HG03457 (cell line): ENCODE measurements at regions not wholly inside any gene's neighbourhood (a gene's known extent, or its start where the extent isn't known, plus 50 kb on each side); places are given as distances from the start of the nearest gene placed in this dataset.
"Not testable (repeated sequence)": the region's sequence is repeated elsewhere in the genome, so short reads cannot be mapped to it uniquely, and the experiment has no call there.

Source experiments
- ATAC-seq: cut with Tn5 transposase; IDR thresholded peaks from one replicate; pipeline ENCODE4 v1.9.1; 2021; ENCODE audit warnings: moderate number of reproducible peaks; ENCODE audit not compliant: unreplicated experiment

DNA sequence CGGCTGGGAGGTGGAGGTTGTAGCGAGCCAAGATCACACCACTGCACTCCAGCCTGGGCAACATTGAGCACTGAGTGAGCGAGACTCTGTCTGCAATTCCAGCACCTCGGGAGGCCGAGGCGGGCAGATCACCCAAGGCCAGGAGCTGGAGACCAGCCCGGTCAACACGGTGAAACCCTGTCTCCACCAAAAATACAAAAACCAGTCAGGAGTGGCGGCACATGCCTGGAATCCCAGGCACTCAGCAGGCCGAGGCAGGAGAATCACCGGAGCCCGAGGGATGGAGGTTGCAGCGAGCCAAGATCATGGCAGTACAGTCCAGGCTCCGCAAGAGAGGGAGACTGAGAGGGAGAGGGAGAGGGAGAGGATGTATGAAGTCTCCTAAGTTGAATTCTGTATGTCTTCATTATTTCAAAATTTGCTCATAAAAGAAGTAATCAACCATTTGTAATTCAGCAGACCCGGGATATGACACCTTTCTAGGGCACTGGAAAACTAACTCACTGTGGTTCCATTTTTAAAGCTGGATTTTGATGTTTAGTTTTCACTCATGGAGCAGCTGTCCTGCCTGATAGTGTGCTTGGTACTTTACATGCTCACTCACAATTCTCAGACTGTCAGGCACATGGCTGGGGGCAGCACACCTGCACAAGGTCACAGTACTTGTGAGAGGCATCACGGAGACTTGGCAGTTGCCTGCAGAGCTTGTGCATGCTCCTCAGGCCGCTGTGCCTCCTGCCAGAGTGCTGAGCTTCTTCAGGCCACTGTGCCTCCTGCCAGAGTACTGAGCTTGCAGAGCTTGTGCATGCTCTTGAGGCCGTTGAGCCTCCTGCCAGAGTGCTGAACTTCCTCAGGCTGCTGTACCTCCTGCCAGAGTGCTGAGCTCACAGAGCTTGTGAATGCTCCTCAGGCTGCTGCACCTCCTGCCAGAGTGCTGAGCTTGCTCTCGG is 106.2 kb downstream of the ERMARD start:
- no peak for ATAC-seq

DNA sequence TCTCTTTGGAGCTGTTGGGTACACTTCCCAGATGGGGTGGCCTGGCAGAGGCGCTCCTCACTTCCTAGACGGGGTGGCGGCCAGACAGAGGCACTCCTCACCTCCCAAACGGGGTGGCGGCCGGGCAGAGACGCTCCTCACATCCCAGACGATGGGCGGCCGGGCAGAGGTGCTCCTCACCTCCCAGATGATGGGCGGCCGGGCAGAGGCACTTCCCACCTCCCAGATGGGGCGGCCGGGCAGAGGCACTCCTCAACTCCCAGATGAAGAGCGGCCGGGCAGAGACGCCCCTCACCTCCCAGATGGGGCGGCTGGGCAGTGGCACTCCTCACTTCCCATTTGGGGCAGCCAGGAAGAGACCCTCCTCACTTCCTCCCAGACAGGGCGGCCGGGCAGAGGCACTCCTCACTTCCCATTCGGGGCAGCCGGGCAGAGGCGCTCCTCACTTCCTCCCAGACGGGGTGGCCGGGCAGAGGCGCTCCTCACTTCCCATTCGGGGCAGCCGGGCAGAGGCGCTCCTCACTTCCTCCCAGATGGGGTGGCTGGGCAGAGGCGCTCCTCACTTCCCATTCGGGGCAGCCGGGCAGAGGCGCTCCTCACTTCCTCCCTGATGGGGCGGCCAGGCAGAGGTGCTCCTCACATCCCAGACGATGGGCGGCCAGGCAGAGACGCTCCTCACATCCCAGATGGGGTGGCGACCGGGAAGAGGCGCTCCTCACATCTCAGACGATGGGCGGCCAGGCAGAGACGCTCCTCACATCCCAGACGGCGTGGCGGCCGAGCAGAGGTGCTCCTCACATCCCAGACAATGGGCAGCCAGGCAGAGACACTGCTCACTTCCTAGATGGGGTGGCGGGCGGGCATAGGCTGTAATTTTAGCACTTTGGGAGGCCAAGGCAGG is 105.3 kb downstream of the ERMARD start:
- ATAC-seq: not testable (repeated sequence)

DNA sequence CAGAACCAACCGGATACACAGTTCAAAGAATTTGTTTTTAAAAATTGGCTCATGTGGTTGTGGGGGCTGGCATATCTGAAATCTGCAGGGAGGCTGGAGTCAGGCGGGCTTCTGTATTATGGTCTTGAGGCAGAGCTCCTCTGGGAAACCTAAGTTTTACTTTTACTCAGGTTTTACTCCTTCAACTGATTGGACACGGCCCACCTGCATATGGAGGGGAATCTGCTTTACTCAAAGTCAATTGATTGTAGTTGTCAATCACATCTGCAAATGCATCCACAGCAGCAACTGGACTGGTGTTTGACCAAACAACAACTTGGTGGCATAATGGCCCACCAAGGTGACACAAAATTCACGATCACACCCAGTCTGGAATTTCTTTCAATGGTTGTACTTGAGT is 103.4 kb downstream of the ERMARD start:
- no peak for ATAC-seq

DNA sequence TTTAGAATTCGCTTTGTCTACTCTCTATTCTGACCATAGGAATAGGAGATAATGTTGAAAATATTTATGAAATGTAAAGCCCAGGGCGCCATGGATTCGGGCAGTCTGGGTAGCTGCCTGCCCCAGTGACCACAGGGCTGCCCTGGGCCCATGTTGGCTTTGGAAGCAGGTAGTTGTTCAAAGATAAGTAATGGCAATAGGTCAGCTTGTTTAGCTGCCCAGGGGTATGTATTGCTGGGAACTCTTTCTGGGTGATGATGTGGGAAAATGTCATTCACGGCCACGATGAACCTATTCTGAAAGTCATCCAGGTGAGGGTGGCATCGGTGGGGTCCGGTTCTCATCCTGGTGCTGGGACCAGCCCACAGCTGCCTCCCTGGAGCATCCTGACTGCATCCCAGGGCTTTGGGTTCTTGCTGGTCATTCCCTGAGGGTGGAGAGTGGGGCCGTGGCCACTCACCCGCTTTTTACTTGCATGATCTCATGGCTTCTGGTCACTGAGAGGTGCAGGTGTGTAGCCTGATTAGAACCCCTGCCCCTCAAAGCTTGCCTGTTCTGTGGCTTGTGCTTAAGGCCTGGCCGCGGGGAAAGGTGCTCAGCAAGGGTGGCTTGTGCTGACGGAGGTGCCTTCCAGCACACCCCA is 102.8 kb downstream of the ERMARD start:
- ATAC-seq: no peak

DNA sequence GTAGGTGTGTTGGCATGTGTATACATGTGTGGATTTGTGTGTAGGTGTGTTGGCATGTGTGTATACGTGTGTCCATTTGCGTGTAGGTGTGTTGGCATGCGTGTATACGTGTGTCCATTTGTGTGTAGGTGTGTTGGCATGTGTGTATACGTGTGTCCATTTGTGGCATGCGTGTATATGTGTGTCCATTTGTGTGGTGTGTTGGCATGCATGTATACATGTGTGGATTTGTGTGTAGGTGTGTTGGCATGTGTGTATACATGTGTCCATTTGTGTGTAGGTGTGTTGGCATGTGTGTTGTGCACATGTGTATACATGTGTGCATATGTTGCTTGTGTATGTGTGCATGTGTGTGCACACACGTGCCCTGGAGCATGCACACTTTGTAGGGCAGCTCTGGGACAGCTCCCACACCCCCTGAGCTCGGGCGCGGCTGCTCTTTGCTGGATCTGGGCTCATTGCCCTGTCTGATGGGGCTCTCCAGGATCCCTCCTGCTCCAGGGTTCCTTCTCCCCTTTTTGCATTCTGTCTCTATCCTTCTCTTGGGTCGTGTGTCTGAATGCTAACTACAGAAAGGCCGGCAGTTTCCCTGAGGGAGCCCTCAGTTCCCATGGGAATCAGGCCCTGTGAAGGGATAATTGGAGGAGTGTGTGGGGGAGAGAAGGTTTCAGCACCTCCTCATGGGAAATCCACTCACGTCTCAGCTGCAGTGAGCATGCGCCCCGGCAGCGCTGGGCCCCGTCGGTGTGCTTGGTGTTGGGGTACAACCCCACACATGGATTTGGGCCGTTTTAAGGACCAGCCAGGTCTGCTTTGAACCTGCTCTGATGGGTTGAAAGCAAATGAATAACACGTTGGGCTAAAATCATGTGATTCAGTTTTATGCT is 102.0 kb downstream of the ERMARD start:
- no peak for ATAC-seq

DNA sequence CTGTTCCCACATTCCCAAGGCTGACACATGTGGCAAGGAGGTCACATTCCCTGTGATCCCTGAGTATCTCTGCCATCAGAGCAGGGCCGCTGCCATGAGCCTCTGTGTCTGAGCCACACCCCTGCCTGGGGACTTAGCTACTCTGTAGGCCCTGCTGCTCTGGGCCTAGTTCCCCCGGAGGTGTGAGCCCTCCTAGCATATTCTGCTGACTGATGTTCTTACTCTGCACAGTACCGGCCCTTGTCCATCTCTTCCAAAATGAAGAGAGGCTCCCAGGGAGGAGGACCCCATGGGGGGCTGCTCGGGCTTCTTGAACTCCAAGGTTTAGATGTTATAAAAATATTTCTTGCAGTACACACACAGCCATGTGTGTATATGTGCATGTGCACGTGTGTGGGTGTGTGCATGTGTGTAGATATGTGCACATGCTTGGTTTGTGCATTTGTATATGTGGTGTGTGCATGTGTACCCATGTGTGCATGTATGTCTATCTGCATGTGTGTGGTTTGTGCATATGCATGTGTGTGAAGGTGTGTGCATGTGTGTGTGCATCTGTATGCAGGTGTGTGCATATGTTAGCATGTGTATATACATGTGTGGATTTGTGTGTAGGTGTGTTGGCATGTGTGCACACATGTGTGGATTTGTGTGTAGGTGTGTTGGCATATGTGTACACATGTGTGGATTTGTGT is 101.2 kb downstream of the ERMARD start:
- no peak for ATAC-seq

DNA sequence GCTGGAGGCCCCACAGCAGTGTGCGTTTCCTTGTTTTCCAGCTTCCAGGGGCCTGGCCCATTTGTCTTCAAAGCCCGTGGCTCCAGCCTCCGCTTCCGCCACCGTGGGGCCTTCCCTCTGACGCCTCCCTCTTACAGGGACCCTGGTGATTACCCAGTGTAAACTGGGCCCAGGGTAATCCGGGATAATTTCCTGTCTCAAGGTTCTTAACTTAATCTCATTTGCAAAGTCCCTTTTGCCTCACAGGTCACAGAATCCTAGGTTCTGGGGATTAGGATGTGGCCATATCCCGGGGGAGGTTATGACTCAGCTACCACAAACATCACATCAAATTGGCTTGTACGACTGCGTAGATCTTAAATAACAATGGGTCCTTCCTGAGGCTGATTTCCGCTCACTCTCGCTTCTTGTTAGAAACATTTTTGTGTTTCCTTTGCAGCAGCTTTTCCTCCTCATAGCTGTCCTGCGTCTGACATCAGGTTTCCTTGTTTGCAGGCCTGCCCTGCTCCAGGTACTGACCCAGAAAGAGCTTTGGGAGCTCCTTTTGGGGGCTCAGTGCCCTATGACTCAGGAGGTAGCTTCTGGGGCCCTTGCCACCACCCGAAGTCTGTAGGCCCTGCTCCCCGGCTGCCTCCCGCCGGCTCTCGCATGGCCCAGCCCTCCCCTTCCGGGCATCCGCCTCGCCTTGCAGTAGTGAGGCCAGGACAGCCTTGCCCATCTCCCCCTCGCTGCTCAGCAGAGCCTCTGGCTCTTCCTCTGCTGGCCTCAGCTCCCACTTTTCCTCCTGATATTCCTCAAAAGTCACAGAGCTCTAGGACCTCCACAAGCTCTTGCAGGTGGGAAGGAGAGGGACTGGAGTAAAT is 100.5 kb downstream of the ERMARD start:
- ATAC-seq: no peak

GRCh38 chr6:169850746-169851145 is 99.3 kb downstream of the ERMARD start:
- ATAC-seq: no peak

DNA sequence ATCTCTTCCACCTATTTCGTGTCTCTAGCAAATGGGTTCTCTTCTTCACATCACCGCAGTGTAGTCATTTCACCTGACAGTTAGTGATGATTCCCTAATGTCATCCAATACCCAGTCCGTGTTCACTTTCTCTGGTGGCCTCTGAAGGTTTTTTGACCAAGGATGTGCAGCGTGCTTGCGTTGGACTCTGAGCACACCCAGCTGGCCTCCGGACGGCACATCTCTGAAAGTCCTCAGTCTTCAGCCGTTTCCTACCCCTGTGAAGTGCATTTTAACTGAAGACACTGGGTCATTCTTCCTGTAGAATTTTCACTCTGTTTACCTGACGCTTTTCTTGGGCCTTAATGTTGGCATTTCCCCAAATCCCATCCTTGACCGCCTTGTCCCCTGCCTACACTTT is 98.7 kb downstream of the ERMARD start:
- no peak for ATAC-seq

DNA sequence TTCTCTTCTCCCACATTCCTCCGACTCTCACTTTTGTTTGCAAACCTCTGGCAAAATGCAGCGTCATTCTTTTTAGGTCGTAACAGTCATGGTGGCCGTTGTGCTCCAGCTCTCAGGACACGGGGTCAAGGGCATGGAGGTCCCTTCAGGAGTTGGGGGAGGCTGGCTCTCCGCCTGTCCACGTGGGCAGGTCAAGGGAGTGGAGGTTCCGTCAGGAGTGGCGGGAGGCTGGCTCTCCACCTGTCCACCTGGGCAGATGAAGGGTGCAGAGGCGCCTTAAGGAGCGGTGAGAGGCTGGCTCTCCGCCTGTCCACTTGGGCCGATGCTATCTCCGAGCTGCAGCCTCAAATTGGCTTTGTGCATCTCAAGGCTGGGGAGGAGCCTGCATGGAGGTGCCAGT is 98.0 kb downstream of the ERMARD start:
- no peak for ATAC-seq

GRCh38 chr6:169848946-169849345 is 97.5 kb downstream of the ERMARD start:
- no peak for ATAC-seq

DNA sequence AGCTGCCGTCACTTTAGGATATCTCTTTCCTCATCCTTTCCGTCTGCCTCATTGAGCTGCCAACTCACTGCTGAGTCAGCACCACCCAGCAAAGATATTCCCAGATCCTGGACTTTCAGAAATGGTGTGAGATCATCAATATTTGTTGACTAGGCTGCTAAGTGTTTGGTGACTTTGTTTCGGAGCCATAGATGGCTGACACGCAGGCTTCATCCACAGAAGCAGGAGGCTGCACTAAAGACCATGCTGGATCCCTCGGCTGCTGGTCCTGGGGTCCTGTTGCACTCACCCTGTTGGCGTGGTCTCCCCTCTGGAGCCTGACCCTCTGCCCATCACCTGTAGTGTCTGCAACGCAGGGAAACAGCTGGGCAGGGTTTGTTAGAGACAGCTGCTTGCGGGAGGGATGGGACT is 96.5 kb downstream of the ERMARD start:
- no peak for ATAC-seq

DNA sequence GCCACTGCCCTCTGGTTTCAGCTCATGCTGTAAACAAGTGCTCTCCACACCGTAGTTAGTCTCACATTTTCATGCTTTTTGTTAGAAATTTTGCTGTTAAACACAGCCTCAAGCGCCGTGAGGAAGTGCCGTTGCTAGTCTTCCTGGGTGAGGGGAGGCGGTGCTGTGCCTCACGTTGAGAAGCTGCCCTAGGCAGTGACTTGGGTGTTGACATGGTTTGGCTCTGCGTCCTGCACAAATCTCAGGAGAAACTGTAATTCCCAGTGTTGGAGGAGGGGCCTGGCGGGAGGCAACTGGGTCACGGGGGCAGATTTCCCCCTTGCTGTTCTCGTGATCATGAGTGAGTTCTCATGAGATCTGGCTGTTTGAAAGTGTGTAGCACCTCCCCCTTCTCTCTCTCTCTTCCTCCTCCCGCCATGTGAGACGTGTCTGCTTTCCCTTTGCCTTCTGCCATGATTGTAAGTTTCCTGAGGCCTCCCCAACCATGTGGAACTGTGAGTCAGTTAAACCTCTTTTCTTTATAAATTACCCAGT is 95.8 kb downstream of the ERMARD start:
- no peak for ATAC-seq

DNA sequence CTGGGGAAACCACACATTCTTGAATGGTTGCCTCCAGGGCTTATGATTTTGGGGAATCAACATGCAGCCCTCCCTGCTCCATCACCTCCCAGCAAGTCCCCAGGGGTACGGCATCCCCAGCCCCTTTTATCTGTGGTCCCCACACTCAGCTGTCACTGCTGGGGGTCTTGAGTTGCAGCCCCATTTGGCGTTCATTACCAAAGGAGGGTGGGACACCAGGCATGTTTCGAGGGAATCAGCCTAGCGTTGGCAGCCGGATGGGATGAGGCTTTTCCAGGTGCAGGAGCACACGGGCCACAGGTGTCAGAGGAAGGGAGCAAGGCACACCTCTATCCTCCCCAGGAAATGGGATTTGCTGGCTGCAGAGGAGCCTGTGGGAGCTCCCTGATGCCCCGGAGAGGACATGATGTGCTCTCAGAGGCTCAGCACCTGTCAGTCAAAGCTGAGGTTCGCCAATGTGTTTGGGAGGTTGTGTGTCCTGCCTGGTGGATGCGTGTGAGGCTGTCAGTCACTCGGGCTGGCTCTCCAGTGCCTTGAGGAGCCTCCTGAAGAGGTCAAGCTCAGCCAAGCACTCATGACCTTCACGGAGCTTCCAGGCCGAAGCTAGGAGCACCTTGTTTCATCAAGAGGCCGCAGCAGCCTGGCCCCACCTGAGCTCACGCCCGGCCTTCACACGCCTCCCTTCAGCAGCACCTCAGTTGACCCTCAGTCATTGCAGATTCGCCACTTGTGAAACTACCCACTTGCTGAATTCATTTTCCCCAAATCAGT is 95.0 kb downstream of the ERMARD start:
- no peak for ATAC-seq

- ATAC-seq: no peak
These were observed 94.2 kb downstream of the ERMARD start for GRCh38 chr6:169845426-169846285.

DNA sequence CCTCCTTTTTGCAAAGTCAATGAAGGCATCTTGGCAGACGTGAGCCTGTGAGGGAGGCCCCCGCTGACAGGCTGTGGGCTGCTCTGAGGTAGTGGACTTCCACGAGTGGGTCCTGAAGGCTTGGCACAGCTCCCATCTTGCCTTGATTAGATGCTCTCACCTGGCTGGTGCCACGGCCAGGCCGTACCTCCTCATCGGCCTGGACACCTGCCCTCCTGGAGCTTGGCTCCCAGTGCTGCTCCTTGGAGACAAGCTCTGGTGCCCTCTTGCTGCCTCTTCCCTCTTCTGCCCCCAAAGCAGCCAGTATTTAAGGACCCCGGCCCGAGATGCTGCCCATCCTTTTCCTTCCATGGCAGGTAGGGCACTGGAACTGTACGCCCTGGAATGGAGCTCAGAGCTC is 93.5 kb downstream of the ERMARD start:
- ATAC-seq: no peak

GRCh38 chr6:169843991-169844390 is 92.6 kb downstream of the ERMARD start:
- no peak for ATAC-seq
